ENCODE measurements at regions not wholly inside any gene's neighbourhood (a gene's known extent, or its start where the extent isn't known, plus 50 kb on each side); places are given as distances from the start of the nearest gene placed in this dataset.
"Not testable (repeated sequence)": the region's sequence is repeated elsewhere in the genome, so short reads cannot be mapped to it uniquely, and the experiment has no call there.

DNA sequence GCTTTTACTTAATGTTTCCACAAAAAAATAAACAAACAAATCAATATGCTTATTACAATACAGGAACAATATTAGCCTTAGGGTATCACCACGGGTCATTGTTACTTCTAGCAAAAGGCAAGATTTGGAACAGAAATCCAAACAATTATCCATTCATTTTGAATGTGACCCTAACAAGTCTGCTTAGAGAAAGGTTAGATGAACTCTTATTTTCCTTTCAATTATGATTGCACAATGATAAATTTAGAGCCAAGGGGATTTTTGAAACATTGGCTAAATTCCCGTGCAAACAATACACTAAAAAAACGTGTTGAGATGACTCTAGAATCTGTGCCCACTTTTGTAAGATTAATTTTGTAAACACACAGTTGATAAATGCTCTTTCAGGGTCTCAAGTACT is 474.7 kb downstream of the PCDH7 start:
- ATAC-seq, result no peak

DNA sequence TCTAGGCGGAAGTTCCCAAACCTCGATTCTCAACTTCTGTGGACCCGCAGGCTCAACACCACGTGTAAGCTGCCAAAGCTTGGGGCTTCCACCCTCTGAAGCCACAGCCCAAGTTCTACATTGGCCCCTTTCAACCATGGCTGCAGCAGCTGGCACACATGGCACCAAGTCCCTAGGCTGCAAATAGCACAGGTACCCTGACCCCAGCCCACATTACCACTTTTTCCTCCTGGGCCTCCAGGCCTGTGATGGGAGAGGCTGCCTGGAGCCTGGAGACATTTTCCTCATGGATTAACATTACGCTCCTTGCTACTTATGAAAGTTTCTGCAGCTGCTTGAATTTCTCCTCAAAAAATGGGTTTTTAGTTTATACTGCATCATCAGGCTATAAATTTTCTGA is 479.5 kb downstream of the PCDH7 start:
- no peak for ATAC-seq

DNA sequence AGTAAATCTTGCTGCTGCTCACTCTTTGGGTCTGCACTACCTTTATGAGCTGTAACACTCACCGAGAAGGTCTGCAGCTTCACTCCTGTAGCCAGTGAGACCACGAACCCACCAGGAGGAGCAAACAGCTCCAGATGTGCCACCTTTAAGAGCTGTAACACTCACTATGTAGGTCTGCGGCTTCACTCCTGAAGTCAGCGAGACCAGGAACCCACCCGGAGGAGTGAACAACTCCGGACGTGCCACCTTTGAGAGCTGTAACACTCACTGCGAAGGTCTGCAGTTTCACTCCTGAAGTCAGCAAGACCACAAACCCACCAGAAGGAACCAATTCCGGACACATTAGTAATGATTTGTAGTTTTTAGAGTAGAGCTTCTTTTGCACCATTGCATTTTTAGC is 481.9 kb downstream of the PCDH7 start:
- ATAC-seq, result not testable (repeated sequence)

DNA sequence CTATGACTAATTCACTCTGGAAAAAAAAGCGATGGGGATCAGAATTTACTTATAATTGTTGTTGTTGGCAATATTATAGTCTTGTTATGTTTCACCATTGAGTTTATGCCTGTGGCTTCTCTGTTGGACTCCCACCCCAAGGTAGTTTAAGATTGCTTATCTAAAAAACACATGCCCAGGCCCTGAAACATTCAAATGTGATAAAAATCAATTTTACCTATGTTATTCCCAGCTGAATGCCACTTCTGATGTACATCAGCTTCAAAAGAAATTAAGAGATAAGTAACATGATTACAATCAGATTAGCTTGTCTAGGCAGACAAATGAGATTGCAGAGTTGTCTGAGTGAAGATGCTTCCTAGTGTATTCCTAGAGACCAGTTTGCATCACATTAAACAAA is 484.7 kb downstream of the PCDH7 start:
- no peak for ATAC-seq

DNA sequence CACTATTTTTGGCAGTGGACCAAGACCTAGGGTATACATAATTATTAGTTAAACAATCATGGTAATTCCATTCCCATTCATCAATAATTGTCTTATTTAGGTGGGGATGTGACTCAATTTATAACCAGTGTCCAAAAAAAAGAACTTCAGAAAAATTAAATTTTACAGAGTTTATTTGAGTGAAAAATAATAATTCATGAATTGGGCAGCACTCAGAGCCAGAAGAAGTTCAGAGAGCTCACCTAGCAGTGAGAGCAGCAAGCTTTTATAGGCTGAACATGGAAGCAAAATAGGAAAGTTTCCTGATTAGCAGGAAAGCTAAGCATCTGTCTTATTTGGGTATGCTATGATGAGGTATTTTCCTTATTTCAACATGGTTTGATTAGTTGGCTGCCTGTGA is 500.8 kb downstream of the PCDH7 start:
- no peak for ATAC-seq

DNA sequence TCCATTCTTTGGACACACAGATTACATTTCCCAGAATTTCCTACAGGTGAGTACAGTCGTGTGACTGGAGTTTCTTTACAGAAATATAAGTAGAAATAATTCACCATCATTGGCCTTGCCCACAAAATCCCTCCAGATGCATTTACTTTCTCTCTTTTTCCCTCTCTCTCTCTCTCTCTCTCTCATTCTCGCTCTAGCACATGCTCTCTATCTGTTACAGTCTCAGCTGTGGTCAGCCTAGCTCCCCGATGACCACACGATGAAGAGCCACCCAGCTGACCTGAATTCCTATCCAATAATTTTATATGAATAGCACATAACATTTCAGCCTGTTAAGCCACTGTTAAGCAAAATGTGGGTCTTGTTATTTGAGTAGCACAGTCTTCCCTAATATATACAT is 507.9 kb downstream of the PCDH7 start:
- ATAC-seq, result no peak

DNA sequence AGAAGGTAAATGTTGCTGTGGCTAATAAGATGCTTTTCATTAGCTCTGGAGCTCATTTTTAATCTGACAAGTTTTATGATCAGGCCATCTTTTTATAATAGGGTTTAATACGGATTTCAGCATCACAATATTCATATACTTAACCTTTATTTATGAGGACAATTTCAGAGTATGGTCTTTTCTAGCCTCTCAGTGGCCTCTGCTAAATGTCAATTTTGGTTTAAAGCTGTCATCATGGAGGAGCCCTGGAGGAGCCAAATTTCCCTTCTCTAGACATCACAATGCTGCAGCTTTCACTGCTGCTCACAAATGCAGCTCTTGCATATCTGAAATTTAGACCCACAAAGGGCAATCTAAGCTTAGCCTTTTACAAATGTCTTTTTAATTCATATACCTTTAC is 510.4 kb downstream of the PCDH7 start:
- no peak for ATAC-seq

DNA sequence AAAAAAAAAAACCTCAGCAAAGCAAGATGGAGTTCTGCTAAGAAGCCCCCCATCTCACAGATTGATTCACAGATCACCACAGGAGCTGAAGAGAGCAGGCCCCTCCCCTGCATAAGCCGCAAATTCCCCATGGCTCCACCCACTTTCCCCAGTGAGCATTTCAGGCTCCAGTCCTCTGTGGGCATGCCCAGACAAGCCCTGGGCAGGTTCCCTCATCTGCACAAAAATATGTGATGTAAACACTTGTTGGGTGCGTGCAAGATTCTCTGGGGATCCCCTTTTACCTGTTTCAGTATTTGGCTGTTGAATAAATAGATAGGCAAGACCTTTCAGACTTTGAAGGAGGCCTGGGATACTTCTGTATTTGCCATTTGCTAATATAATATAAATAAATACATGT is 514.3 kb downstream of the PCDH7 start:
- peak; percentile 23 for ATAC-seq

DNA sequence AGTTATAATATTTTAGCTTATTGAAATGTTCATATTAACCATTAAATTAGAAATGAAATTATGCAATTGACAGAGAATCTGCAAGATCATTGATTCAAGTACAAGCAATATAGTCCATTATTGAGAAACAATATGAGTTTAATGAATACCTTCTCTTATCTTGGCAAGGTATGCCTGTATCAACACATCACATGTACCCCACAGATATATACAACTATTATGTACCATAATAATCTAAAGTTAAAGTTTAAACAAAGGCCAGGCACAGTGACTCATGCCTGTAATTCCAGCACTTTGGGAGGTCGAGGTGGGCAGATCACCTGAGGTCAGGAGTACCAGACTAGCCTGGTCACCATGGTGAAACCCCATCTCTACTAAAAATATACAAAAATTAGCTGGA is 514.7 kb downstream of the PCDH7 start:
- no peak for ATAC-seq

DNA sequence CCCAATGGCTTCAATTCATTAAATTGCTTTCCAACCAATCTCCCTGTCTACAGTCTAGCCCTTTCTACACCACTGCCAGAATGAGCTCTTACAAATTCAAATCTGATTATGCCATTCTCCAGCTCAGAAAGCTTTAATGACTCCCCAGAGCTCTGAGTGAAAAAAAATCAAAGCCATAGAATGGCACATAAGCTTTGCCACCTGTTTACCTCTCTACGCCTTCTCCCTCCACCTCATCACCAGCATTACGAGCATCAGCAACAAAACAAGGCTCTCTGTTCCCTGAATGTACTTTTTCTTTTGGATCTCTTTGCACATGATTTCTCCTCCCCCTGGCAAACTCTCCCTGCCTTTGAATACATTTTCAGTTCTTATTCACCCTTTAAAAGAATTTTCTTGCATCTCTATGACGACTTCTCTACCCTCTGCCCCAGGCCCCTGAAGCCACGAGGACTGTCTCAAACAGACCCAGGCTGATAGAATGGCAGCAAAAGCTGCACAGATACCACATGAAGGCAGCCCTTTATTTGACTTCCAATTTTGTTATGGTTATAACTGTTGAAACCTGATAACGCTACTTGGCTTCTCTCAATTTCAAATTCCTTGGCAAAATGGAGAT is 516.0 kb downstream of the PCDH7 start:
- ATAC-seq, result no peak

DNA sequence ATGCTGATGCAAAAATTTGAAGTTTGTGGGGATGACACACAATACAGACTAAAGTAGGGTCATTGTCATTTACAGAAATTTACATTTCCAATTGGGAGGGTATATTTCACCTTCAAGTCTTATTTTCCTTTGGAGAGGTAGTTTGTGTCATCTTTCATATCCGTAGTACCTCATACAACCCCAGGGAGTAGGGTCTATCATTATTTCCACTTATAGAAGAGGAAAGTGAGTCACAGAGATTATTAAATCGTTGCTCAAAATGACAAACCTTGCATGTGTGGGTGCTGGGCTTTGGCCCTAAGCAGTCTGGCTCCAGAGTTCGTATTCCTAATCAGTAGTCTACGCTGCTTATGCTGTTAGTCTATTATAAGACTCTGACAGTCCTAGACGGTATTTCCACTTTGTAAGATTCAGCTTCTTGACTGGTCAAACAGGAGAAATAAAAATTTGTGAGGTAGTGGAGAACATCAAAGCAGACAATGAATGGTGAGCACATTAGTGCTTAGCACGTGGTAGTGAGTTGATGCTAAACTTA is 516.5 kb downstream of the PCDH7 start:
- no peak for ATAC-seq

DNA sequence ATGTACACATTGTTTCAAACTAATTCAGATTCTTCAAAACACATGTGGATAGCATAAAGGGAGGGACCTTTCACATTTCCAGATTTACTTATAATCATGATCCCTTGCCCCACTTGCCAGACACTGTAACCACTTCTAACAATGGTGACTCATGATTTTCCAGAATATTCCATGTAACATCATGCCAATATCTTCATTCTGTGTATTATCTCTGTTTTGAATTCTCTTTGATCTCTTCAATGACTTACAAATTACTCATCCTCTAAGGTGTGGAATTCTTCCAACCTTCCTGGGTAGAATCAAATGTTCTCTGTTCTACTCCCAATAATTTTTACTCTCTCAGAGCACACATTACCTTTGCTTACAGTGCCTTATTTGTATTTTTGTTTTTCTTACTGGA is 517.1 kb downstream of the PCDH7 start:
- ATAC-seq, result no peak

DNA sequence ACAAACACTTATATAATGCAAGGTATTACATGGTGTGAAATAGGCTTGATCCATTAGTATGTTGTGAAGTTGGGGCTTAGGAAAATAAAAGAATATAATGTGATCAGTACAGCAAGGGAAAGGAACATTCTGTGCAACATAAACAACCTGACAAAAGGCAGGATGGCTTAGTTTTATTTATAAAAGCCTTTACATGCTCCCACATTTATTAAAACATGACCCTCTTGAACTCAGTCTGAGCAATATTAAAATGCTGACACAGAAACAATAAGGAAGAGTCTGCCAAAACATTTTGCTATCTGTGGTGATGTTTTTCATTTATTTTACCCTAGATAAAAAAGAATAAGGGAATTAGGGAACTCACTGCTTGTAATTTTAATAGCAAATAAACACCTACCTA is 519.7 kb downstream of the PCDH7 start:
- no peak for ATAC-seq

DNA sequence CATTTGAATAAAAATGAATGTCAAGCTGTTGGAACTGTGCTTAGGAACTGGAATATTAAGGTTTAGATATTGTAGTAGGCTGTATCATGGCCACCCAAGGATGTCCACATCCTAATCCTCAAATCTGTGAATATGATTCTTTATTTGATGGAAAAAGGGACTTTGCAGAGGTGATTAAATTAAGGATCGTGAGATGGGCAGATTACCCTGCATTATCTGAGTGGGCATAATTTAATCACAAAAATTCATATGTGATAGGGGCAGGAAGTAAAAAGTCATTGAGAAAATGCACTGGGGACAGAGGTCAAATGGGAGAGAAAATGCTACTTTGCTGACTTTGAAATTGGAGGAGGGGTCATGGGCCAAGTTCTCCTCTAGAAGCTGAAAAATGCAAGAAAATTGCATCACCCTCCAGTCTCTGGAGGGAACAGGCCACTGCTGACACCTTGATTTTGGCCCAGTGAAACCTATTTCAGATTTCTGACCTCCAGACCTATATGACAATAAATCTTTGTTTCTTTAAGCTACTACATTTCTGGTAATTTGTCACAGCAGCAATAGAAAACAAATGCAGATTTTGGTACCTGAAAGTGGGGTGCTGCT is 521.4 kb downstream of the PCDH7 start:
- ATAC-seq, result no peak

DNA sequence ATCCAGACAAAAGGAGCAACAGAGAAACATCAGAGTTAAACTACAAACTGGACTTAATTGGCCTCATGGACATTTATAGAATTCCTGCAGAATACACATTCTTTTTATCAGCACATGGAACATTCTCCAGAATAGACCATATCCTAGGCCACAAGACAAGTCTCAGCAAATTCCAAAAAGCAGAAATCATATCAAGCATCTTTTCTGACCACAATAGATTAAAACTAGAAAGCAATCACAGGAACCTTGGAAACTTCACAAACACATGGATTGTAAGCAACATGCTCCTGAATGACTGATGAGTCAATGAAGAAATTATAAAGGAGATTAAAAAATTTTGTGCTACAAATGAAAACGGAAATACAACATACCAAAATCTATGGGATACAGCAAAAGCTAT is 526.7 kb downstream of the PCDH7 start:
- ATAC-seq, result no peak

DNA sequence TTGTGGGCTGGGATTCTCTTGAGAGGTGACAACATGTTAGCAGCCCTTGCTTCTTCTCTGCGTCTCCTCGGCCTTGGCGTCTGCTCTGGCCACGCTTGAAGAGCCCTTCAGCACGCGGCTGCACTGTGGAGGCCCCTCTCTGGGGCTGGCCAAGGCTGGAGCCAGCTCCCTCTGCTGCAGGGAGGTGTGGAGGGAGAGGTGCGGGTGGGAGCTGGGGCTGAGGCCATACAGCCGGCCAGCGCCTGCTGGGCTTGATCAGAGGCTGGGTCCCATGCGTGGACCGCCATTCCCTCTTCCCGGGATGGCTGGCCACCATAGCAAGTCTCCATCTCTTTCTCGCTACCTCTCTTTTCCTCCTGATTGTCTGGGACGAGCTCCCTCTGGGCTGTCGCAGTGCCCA is 539.0 kb downstream of the PCDH7 start:
- no peak for ATAC-seq

DNA sequence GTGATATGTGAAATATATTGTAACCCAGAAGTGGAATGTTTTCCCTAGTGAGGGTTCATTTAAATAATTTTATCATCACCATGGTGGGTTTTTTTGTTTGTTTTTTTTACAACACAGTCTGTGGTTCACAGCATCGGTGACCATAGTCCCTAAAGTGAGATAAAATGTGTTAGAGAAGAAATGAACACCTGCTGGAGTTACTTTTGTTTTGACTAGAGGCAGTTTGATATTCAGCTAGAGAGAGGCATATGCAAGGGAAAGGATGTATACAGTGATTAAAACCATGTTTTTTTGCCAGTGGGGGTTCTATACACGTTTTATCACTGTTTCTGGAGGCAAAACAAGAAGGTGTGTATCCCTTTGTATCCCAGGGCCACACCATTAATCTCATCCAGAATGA is 541.5 kb downstream of the PCDH7 start:
- no peak for ATAC-seq

DNA sequence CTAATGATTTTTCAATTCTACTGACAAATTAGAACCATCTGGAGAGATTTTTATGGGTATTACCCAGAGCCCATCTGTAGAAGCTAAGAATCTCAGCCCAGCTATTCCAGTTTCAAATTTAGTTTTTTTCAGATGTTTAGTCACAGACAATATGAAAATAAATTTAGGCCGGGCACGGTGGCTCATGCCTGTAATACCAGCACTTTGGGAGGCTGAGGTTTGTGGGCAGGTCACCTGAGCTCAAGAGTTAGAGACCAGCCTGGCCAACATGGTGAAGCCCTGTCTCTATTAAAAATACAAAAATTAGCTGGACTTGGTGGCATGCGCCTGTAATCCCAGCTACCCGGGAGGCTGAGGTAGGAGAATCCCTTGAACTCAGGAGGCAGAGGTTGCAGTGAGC is 545.9 kb downstream of the PCDH7 start:
- not testable (repeated sequence) for ATAC-seq

DNA sequence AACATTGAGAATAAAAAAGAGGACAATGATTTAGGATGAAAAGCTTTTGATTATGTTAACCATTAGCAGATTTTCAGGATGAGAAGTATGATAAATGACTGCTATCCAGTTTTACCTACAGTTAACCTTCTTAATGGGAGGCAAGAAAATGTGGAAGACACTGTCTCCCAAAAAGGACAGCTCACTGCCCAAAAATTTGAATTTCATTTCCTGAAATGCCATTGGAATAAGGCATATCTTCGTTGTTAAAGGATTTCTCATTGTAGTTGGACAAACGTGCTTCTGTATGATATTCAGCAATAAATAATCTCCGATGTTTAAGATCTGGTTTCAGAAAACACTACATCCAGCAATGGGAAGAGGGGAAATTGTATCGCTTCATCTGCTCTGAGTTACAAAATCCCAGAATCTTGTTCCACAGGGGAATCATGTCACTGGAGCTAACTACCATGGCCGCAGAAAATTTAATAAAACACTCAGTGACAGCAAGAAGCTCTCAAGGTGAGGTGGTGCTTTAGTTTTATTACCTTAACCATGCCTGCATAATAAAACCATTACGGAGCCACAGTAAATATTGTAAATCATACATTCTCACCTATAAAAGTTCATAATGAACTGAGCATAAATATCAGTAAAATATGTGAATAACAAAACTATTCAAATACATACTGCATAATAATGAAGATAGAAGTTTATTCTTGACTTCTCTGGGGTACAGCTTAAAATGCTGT is 552.3 kb downstream of the PCDH7 start:
- no peak for ATAC-seq

DNA sequence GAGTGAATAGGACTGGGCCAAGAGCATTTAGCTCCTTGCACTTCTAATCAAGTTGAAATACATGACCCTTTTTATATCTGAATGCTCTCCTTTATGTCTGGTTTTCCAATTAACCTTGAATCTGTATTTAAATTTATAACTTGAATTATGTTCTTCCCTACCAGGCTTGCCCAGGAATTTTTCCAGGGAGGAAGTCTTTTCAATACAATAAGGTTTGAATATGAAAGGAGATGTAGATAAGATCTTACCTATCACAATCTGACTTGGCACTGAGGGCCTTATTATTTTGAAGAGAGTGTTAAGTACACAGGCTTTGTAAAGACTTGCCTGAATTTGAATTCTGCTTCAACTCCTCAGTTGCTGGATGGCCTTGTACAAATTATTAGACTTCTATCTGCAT is 555.7 kb downstream of the PCDH7 start:
- ATAC-seq, result no peak

DNA sequence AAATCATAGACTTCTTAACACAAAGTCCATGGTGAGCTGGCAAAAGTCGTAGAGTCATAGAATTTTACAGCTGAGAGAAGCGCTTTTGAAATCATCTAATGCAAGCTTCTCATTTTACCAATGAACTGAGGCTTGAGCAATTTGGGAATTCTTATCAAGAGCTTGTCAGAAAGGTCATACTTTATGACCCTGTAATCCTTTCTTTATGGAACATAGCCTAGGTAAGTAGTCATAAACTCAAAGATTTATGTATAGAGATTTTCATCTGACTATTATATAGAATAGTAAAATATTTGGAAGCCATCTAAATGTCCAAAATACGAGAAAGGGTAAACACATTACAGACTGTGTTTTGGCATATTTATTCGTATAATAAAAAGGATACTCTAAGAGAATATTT is 563.5 kb downstream of the PCDH7 start:
- no peak for ATAC-seq

DNA sequence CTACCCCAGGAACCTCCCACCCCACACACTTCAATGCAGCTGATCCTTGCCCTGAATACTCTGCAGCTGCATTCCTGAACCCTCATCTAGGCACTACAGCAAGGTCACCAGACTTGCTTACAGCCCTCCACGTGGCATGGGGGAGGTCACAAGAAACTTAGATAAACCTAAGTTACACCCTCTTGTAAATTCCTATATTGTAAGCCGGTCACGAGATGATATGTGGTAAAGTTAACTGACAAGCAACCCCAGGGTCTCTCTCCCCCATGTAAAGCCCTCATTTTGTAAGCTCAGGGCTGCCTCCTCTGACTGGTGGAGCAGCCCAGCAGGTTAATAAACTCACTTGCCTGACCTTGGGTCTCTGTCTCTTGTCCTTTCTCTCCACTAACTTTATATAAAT is 570.7 kb downstream of the PCDH7 start:
- no peak for ATAC-seq

DNA sequence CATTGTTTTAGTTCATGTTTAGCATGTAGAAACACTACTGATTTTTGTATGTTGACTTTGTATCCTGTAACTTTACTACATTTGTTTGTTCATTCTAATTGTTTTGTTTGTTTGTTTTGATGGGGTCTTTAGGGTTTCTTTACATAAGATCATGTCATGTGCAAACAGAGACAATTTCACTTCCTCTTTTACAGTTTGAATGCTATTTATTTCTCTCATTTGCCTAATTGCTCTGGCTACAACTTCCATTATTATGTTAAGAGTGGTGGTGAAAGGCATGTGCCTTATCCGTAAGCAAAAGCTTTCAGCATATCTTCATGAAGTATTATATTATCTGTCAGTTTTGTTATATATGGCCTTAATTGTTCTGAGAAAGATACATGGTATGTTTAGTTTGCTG is 571.1 kb downstream of the PCDH7 start:
- no peak for ATAC-seq

Measured in esophagus mucosa (tissue), 1 donor.